Ishikawa (cell line): ENCODE measurements at regions not wholly inside any gene's neighbourhood (a gene's known extent, or its start where the extent isn't known, plus 50 kb on each side); places are given as distances from the start of the nearest gene placed in this dataset.
A peak's percentile ranks its signal among the peaks of the same experiment; 100 is the strongest.

ENCODE experiments used
- CEBPB ChIP-seq: IDR thresholded peaks from 2 replicates; pipeline ENCODE4 v1.6.1; 2012
- CREB1 ChIP-seq: IDR thresholded peaks from 2 replicates; pipeline ENCODE4 v1.6.1; 2012; ENCODE audit warnings: low read depth
- EGR1 ChIP-seq: IDR thresholded peaks from 2 replicates; pipeline ENCODE4 v1.6.1; 2012
- EP300 ChIP-seq: IDR thresholded peaks from 2 replicates; pipeline ENCODE4 v1.6.1; 2012; ENCODE audit warnings: borderline replicate concordance
- FOXM1 ChIP-seq: IDR thresholded peaks from 2 replicates; pipeline ENCODE4 v1.6.1; 2012; ENCODE audit warnings: low read depth, borderline replicate concordance
- NFIC ChIP-seq: IDR thresholded peaks from 2 replicates; pipeline ENCODE4 v1.6.1; 2012
- RAD21 ChIP-seq: IDR thresholded peaks from 2 replicates; pipeline ENCODE4 v1.6.1; 2012; ENCODE audit warnings: low read depth
- TAF1 ChIP-seq: IDR thresholded peaks from 2 replicates; pipeline ENCODE4 v1.6.1; 2012; ENCODE audit warnings: low read depth, mild to moderate bottlenecking
- TCF12 ChIP-seq: IDR thresholded peaks from 2 replicates; pipeline ENCODE4 v1.6.1; 2012; ENCODE audit warnings: low read depth
- TEAD4 ChIP-seq: IDR thresholded peaks from 2 replicates; pipeline ENCODE4 v1.6.1; 2012
- YY1 ChIP-seq: IDR thresholded peaks from 2 replicates; pipeline ENCODE4 v1.6.1; 2012; ENCODE audit warnings: low read depth
- ZBTB7A ChIP-seq: IDR thresholded peaks from 2 replicates; pipeline ENCODE4 v1.6.1; 2012; ENCODE audit warnings: low read depth
- TF ChIP-seq, protein P1 (sequence below): IDR thresholded peaks from 2 replicates; pipeline ENCODE4 v1.6.1; 2012
- TF ChIP-seq, protein P2 (sequence below): IDR thresholded peaks from 2 replicates; pipeline ENCODE4 v1.6.1; 2012
- TF ChIP-seq, protein P3 (sequence below): IDR thresholded peaks from 2 replicates; pipeline ENCODE4 v1.6.1; 2012; ENCODE audit warnings: low read depth, mild to moderate bottlenecking

DNA sequence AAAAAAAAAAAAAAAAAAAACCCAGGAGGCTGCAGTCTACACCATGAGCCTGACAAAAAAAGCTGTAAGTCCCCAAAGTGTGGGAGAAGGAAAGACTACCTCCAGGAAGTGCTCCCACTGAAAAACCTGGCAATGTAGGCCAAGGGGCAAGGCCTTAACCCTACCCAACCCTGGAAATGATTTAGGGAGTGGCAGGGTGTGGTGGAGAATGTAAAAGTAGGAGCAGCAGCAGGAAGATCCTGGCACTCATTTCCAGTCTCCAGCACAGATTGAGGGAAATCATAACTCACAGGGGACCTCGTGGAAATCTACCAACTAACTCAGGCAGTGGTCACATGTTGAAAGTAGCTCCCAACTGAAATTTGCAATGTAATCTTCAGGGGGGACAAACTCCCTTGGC, 839.5 kb downstream of the EPHA3 start:
- TF ChIP-seq ZBTB7A (no peak), YY1 (no peak), TAF1 (no peak), CREB1 (no peak), TCF12 (no peak)
- TF ChIP-seq, protein P1, sequence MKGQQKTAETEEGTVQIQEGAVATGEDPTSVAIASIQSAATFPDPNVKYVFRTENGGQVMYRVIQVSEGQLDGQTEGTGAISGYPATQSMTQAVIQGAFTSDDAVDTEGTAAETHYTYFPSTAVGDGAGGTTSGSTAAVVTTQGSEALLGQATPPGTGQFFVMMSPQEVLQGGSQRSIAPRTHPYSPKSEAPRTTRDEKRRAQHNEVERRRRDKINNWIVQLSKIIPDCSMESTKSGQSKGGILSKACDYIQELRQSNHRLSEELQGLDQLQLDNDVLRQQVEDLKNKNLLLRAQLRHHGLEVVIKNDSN = no peak

DNA sequence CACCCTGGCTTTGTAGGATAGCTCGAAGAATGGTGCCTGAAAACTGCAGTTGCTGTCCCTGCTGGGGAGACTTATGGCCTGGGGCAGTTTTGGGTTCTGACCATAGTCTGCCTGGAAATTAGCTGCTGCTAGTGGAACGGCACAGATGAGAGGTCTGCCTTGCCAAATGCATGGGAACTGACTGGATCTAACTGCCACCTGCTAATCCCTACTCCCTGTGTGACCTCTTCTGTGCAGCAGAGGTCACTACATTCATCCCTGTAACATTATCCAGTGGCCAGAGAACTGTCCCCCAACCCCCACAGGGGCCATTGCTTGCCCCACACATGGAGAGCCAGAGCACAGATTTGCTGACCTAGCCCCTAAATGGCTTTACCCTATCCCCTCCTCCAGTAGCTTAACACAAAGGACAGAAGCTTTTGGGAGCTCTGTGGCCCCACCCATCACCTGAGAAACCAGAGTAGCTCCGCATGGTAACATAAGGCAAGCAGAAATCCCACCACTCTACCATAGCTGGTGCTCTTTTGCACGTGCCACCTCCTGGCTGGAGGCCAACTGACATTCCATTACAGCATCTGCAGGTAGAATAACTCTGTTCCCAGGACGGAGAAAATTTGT, 840.0 kb downstream of the EPHA3 start:
- TF ChIP-seq, protein P2, sequence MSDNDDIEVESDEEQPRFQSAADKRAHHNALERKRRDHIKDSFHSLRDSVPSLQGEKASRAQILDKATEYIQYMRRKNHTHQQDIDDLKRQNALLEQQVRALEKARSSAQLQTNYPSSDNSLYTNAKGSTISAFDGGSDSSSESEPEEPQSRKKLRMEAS = no peak
- TF ChIP-seq ZBTB7A = no peak
- TF ChIP-seq, protein P1 = no peak
- no peak for TF ChIP-seq TAF1
- TF ChIP-seq, protein P3, sequence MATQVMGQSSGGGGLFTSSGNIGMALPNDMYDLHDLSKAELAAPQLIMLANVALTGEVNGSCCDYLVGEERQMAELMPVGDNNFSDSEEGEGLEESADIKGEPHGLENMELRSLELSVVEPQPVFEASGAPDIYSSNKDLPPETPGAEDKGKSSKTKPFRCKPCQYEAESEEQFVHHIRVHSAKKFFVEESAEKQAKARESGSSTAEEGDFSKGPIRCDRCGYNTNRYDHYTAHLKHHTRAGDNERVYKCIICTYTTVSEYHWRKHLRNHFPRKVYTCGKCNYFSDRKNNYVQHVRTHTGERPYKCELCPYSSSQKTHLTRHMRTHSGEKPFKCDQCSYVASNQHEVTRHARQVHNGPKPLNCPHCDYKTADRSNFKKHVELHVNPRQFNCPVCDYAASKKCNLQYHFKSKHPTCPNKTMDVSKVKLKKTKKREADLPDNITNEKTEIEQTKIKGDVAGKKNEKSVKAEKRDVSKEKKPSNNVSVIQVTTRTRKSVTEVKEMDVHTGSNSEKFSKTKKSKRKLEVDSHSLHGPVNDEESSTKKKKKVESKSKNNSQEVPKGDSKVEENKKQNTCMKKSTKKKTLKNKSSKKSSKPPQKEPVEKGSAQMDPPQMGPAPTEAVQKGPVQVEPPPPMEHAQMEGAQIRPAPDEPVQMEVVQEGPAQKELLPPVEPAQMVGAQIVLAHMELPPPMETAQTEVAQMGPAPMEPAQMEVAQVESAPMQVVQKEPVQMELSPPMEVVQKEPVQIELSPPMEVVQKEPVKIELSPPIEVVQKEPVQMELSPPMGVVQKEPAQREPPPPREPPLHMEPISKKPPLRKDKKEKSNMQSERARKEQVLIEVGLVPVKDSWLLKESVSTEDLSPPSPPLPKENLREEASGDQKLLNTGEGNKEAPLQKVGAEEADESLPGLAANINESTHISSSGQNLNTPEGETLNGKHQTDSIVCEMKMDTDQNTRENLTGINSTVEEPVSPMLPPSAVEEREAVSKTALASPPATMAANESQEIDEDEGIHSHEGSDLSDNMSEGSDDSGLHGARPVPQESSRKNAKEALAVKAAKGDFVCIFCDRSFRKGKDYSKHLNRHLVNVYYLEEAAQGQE = no peak
- TF ChIP-seq CREB1 = no peak
- no peak for TF ChIP-seq TEAD4
- no peak for TF ChIP-seq EGR1
- peak; percentile 39; the same call in 1 of the 2 replicates for TF ChIP-seq RAD21
- no peak for TF ChIP-seq TCF12
- TF ChIP-seq NFIC = 0 out of 2 replicates have a peak, but pooled peaks have one; percentile 30
- no peak for TF ChIP-seq CEBPB
- TF ChIP-seq YY1 = no peak
- TF ChIP-seq FOXM1 = no peak
- TF ChIP-seq EP300 = no peak

DNA sequence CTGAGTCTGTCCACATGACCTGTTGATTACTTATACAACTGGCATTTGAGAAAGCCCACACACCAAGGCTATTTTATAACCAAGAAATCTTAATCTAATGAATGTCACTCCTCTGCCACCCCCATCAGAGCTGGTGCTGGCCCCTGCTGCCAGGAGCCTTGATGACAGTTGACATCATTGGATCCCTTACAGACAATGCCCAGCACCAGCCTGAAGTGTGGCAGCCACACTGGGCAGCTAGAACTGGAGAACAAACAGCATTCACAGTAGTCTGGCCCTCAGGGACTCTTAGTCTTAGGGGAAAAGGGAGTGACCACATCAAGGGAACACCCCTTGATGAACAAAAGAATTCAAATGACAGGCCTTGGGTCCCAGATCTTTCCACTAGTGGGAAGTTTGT, 840.6 kb downstream of the EPHA3 start:
- no peak for TF ChIP-seq NFIC
- TF ChIP-seq TAF1 = no peak
- TF ChIP-seq, protein P1 = no peak
- no peak for TF ChIP-seq FOXM1
- no peak for TF ChIP-seq ZBTB7A
- TF ChIP-seq YY1 = no peak
- TF ChIP-seq CEBPB = no peak
- no peak for TF ChIP-seq RAD21
- TF ChIP-seq TEAD4 = no peak
- no peak for TF ChIP-seq TCF12
- TF ChIP-seq CREB1 = no peak
- TF ChIP-seq, protein P3 = no peak
- TF ChIP-seq, protein P2 = no peak
- no peak for TF ChIP-seq EP300
- TF ChIP-seq EGR1 = no peak

DNA sequence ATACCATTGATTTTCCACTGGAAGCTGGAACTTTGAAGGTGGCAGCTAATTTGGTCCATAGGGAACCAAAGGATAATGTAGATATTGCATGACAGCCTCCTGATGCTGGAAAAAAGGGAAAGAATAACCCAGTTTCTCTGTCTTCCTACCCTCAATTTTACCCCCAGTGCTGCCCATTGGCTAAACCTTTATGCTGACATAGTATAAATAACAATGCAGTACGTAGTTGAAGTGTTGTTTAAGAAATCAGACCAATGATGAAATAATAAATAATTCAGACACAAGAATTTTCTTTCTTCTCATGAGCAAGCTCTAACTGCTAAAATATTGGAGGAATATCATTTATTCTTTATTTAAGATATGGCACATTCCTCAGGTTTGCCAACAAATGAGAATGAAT, 843.4 kb downstream of the EPHA3 start:
- TF ChIP-seq ZBTB7A = no peak
- TF ChIP-seq TCF12 = no peak
- TF ChIP-seq EP300 = no peak
- TF ChIP-seq, protein P1 = no peak
- TF ChIP-seq FOXM1 = no peak
- no peak for TF ChIP-seq CREB1
- no peak for TF ChIP-seq YY1
- TF ChIP-seq NFIC = no peak
- TF ChIP-seq, protein P3 = no peak
